SK-N-SH (cell line): ENCODE measurements at regions not wholly inside any gene's neighbourhood (a gene's known extent, or its start where the extent isn't known, plus 50 kb on each side); places are given as distances from the start of the nearest gene placed in this dataset.

Experiments
- CTCF ChIA-PET: fragments of 300-600, 350-600 bp; formaldehyde crosslinking; extraction: SDS; loops from one replicate; lab custom pipeline; 2021; lab: Yijun Ruan, JAX
- POLR2A ChIA-PET: fragments of 350-600 bp; sonication (Branson Sonifier 250); formaldehyde crosslinking; extraction: SDS; loops from one replicate; lab custom pipeline; 2020; ENCODE audit warnings: antibody characterized with exemption, inconsistent platforms; lab: Yijun Ruan, JAX
- DNase-seq: peaks from one replicate; pipeline ENCODE4 v3.0.0; 2012
- H2AFZ ChIP-seq: fragments of 200-600 bp; sonication (generic); 2 replicates; pipeline ENCODE4 v1.8.1; 2016; ENCODE audit warnings: antibody characterized with exemption, mild to moderate bottlenecking, low read depth
- H3F3A ChIP-seq: fragments of 200-600 bp; sonication (generic); replicated peaks from 2 replicates; pipeline ENCODE3; 2016; ENCODE audit warnings: antibody characterized with exemption, mild to moderate bottlenecking; ENCODE audit not compliant: insufficient read depth
- H3K27ac ChIP-seq, 2 experiments: fragments of 200-500 bp in 1 of 2; fragments of 200-600 bp in 1 of 2; sonication (Bioruptor generic) in 1 of 2; sonication (generic), shearing (Covaris generic) in 1 of 2; 2 replicates each; pipeline versions ENCODE4 v1.5.1 to v1.6.1; 2014 to 2016; ENCODE audit warnings: low read depth in 2 of 2, inconsistent platforms in 1 of 2, low read length in 1 of 2, mild to moderate bottlenecking in 1 of 2, mixed read lengths in 1 of 2
- H3K27me3 ChIP-seq: fragments of 200-600 bp; sonication (generic), shearing (Covaris generic); 2 replicates; pipeline ENCODE4 v1.6.1; 2016; ENCODE audit warnings: mixed run types; ENCODE audit not compliant: insufficient read depth
- H3K36me3 ChIP-seq, 2 experiments: fragments of 200-500 bp in 1 of 2; fragments of 200-600 bp in 1 of 2; sonication (Bioruptor generic) in 1 of 2; sonication (generic) in 1 of 2; replicated peaks in 1 of 2; 2 replicates each; pipeline versions ENCODE3 to v1.5.1; 2014 to 2016; ENCODE audit warnings: low read length in 1 of 2, mild to moderate bottlenecking in 1 of 2; ENCODE audit not compliant: insufficient read depth in 2 of 2, control insufficient read depth in 1 of 2
- H3K4me1 ChIP-seq, 2 experiments: fragments of 200-500 bp in 1 of 2; fragments of 200-600 bp in 1 of 2; sonication (Bioruptor generic) in 1 of 2; sonication (generic), shearing (Covaris generic) in 1 of 2; 2 replicates each; pipeline versions ENCODE4 v1.5.1 to v1.6.1; 2014 to 2016; ENCODE audit warnings: low read depth in 1 of 2, low read length in 1 of 2, mixed run types in 1 of 2; ENCODE audit not compliant: insufficient read depth in 2 of 2, control insufficient read depth in 1 of 2
- H3K4me2 ChIP-seq: fragments of 200-600 bp; sonication (generic), shearing (Covaris generic); 2 replicates; pipeline ENCODE4 v1.6.1; 2017; ENCODE audit warnings: mixed run types
- H3K4me3 ChIP-seq, 2 experiments: fragments of 200-500 bp in 1 of 2; fragments of 200-600 bp in 1 of 2; sonication (Bioruptor generic) in 1 of 2; sonication (generic), shearing (Covaris generic) in 1 of 2; 2 replicates each; pipeline versions ENCODE4 v1.5.1 to v1.8.1; 2014 to 2016; ENCODE audit warnings: low read depth in 2 of 2, inconsistent platforms in 1 of 2, low read length in 1 of 2, mild to moderate bottlenecking in 1 of 2, mixed read lengths in 1 of 2, moderate library complexity in 1 of 2
- H3K79me2 ChIP-seq: fragments of 200-600 bp; sonication (generic); 2 replicates; pipeline ENCODE4 v1.8.1; 2017; ENCODE audit warnings: mild to moderate bottlenecking; ENCODE audit not compliant: insufficient read depth
- H3K9ac ChIP-seq: fragments of 200-600 bp; sonication (generic); 2 replicates; pipeline ENCODE4 v1.6.1; 2017; ENCODE audit warnings: mixed run types
- H3K9me2 ChIP-seq: fragments of 200-600 bp; sonication (generic); 2 replicates; pipeline ENCODE4 v1.6.1; 2017; ENCODE audit warnings: mixed run types
- H3K9me3 ChIP-seq: fragments of 200-600 bp; sonication (generic); 2 replicates; pipeline ENCODE4 v1.6.1; 2017; ENCODE audit warnings: mixed run types, mild to moderate bottlenecking, moderate library complexity
- H4K20me1 ChIP-seq: fragments of 200-600 bp; sonication (generic); 2 replicates; pipeline ENCODE4 v1.6.1; 2017; ENCODE audit warnings: mild to moderate bottlenecking, mixed run types; ENCODE audit not compliant: insufficient read depth
- EP300 ChIP-seq, 2 experiments: IDR thresholded peaks; 2 replicates each; pipeline versions ENCODE4 v1.4.0 to v1.6.1; 2012; ENCODE audit warnings: borderline replicate concordance in 1 of 2, low read depth in 1 of 2, low read length in 1 of 2
- EZH2phosphoT487 ChIP-seq: fragments of 200-600 bp; sonication (generic); IDR thresholded peaks from 2 replicates; pipeline ENCODE4 v1.6.1; 2017; ENCODE audit warnings: low read depth, mixed run types, mild to moderate bottlenecking, antibody characterized with exemption, moderate library complexity, borderline replicate concordance
- NFIC ChIP-seq: IDR thresholded peaks from 2 replicates; pipeline ENCODE4 v1.4.0; 2012; ENCODE audit warnings: borderline replicate concordance
- NRF1 ChIP-seq: IDR thresholded peaks from 2 replicates; pipeline ENCODE4 v1.6.1; 2012; ENCODE audit warnings: low read depth, mild to moderate bottlenecking, low read length
- POLR2AphosphoS5 ChIP-seq: IDR thresholded peaks from 2 replicates; pipeline ENCODE4 v1.6.1; 2012; ENCODE audit warnings: low read depth, low read length
- RAD21 ChIP-seq: IDR thresholded peaks from 2 replicates; pipeline ENCODE4 v1.6.1; 2012; ENCODE audit warnings: mild to moderate bottlenecking, low read length
- RFX5 ChIP-seq: IDR thresholded peaks from 2 replicates; pipeline ENCODE4 v1.6.1; 2012; ENCODE audit warnings: mild to moderate bottlenecking, improper control_type of control experiment, low read length
- RXRA ChIP-seq: IDR thresholded peaks from 2 replicates; pipeline ENCODE4 v1.4.0; 2012; ENCODE audit warnings: low read depth, mild to moderate bottlenecking, borderline replicate concordance
- TCF12 ChIP-seq: IDR thresholded peaks from 2 replicates; pipeline ENCODE4 v1.4.0; 2012
- WGBS: methylation state at CpG from one replicate; pipeline ENCODE4 v1.1.6; 2017; ENCODE audit warnings: low lambda C conversion rate; 5-methylcytosine and 5-hydroxymethylcytosine counted together
- TF ChIP-seq, protein P1 (sequence below): IDR thresholded peaks from 2 replicates; pipeline ENCODE4 v1.4.0; 2012; ENCODE audit warnings: low read depth
- TF ChIP-seq, protein P2 (sequence below): IDR thresholded peaks from 2 replicates; pipeline ENCODE4; 2012
- TF ChIP-seq, protein P3 (sequence below): IDR thresholded peaks from 2 replicates; pipeline ENCODE4 v1.6.1; 2012; ENCODE audit warnings: mild to moderate bottlenecking, low read depth, low read length, moderate library complexity
- TF ChIP-seq, protein P4 (sequence below): fragments of 150-350 bp; IDR thresholded peaks from 2 replicates; pipeline ENCODE4 v1.6.1; 2017; ENCODE audit warnings: antibody characterized with exemption, low read length, low read depth, borderline replicate concordance

DNA sequence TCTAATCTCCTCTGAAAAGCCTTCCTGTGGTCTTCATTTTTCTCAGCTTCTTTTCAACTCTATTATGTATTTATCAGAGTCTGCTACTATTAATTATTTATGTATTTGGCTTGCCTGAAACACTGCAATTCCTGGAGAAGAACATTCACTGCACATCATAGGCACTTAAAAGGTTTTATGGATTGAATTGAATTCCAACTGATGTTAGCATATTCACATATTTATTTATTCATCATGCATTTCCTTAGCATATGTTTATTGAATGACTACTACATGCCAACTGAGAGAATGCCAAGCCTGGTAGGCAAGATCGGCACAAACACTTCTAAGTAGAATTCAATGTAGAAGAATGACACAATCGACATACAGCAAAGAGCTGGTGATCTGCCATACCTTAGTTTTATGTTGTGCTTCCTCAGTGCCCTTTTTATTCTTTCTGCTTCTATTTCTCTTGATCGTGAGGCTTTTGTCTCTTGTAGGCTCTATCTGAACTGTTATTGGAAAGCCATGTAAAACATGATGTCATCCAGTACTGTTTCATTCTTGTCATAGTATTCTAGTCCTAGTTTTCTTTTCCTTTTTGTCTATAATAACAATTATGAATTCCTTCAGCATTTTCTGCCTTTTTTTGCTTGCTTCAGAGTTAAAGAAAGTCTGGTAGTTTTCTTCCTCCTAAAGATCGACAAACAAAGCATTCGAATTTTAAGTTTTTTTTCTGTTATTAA, 454.2 kb downstream of the TLE4 start (continued):
- TF ChIP-seq RXRA (no peak), RFX5 (no peak), TCF12 (no peak), EP300 (IDR thresholded peaks at IDR 0.05; ENCODE audit: borderline replicate concordance in 1 of 2, low read depth in 1 of 2, low read length in 1 of 2) (no peak), RAD21 (no peak)
- TF ChIP-seq, protein P1, sequence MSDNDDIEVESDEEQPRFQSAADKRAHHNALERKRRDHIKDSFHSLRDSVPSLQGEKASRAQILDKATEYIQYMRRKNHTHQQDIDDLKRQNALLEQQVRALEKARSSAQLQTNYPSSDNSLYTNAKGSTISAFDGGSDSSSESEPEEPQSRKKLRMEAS, result no peak
- TF ChIP-seq, protein P2, sequence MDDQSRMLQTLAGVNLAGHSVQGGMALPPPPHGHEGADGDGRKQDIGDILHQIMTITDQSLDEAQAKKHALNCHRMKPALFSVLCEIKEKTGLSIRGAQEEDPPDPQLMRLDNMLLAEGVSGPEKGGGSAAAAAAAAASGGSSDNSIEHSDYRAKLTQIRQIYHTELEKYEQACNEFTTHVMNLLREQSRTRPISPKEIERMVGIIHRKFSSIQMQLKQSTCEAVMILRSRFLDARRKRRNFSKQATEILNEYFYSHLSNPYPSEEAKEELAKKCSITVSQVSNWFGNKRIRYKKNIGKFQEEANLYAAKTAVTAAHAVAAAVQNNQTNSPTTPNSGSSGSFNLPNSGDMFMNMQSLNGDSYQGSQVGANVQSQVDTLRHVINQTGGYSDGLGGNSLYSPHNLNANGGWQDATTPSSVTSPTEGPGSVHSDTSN, result no peak
- TF ChIP-seq, protein P3, sequence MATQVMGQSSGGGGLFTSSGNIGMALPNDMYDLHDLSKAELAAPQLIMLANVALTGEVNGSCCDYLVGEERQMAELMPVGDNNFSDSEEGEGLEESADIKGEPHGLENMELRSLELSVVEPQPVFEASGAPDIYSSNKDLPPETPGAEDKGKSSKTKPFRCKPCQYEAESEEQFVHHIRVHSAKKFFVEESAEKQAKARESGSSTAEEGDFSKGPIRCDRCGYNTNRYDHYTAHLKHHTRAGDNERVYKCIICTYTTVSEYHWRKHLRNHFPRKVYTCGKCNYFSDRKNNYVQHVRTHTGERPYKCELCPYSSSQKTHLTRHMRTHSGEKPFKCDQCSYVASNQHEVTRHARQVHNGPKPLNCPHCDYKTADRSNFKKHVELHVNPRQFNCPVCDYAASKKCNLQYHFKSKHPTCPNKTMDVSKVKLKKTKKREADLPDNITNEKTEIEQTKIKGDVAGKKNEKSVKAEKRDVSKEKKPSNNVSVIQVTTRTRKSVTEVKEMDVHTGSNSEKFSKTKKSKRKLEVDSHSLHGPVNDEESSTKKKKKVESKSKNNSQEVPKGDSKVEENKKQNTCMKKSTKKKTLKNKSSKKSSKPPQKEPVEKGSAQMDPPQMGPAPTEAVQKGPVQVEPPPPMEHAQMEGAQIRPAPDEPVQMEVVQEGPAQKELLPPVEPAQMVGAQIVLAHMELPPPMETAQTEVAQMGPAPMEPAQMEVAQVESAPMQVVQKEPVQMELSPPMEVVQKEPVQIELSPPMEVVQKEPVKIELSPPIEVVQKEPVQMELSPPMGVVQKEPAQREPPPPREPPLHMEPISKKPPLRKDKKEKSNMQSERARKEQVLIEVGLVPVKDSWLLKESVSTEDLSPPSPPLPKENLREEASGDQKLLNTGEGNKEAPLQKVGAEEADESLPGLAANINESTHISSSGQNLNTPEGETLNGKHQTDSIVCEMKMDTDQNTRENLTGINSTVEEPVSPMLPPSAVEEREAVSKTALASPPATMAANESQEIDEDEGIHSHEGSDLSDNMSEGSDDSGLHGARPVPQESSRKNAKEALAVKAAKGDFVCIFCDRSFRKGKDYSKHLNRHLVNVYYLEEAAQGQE, result no peak
- TF ChIP-seq, protein P4, sequence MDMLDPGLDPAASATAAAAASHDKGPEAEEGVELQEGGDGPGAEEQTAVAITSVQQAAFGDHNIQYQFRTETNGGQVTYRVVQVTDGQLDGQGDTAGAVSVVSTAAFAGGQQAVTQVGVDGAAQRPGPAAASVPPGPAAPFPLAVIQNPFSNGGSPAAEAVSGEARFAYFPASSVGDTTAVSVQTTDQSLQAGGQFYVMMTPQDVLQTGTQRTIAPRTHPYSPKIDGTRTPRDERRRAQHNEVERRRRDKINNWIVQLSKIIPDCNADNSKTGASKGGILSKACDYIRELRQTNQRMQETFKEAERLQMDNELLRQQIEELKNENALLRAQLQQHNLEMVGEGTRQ, result no peak

DNA sequence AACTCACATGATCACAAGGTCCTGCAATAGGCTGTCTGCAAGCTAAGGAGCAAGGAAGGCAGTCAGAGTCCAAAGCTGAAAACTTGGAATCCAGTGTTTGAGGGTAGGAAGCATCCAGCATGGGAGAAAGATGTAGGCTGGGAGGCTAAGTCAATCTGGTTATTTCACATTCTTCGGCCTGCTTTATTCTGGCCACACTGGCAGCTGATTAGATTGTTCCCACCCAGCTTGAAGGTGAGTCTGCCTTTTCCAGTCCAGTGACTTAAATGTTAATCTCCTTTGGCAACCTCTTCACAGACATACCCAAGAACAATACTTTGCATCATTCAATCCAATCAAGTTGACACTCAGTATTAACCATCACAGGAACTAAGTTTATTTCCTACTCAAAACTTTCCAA, 453.4 kb downstream of the TLE4 start:
- no peaks in the 10 kb centered on the region for H3K9me2 ChIP-seq
- H3K9ac ChIP-seq, result no peak overlapping the region
- WGBS, result 38% methylated on average over 1 of the region's 1 CpG
- peaks cover 0 to 3% of the 10 kb centered on the region in 2 experiments; a peak in 1 of 4 replicates for H3K4me1 ChIP-seq
- no peak for DNase-seq
- no peaks in the 10 kb centered on the region for H4K20me1 ChIP-seq
- H3K4me3 ChIP-seq, result no peak overlapping the region
- H3K27me3 ChIP-seq, result no peaks in the 10 kb centered on the region
- no peaks in the 10 kb centered on the region for H3F3A ChIP-seq
- ChIA-PET CTCF (no interaction called here), POLR2A (no interaction called here)
- H3K36me3 ChIP-seq, result no peaks in the 10 kb centered on the region
- no peaks in the 10 kb centered on the region for H3K9me3 ChIP-seq
- no peak for TF ChIP-seq POLR2AphosphoS5
- TF ChIP-seq RFX5, result no peak
- no peak for TF ChIP-seq NRF1
- no peak for TF ChIP-seq EZH2phosphoT487
- no peak for TF ChIP-seq RAD21
- no peak for TF ChIP-seq NFIC
- TF ChIP-seq, protein P3, result no peak
- no peak overlapping the region for H3K27ac ChIP-seq
- no peaks in the 10 kb centered on the region for H3K79me2 ChIP-seq
- no peak overlapping the region for H3K4me2 ChIP-seq
- H2AFZ ChIP-seq, result no peak overlapping the region
